HG02885 (cell line): ENCODE measurements at regions not wholly inside any gene's neighbourhood (a gene's known extent, or its start where the extent isn't known, plus 50 kb on each side); places are given as distances from the start of the nearest gene placed in this dataset.
"Not testable (repeated sequence)": the region's sequence is repeated elsewhere in the genome, so short reads cannot be mapped to it uniquely, and the experiment has no call there.

Source experiments
- ATAC-seq: cut with Tn5 transposase; IDR thresholded peaks from one replicate; pipeline ENCODE4 v1.9.1; 2021; ENCODE audit warnings: mild to moderate bottlenecking; ENCODE audit not compliant: unreplicated experiment, poor library complexity

GRCh38 chr10:83994325-83994724 is 145.0 kb upstream of the GHITM start:
- no peak for ATAC-seq

- ATAC-seq, result no peak
Measured at GRCh38 chr10:83995738-83996331, 143.5 kb upstream of the GHITM start.

- ATAC-seq, result no peak
Measured at GRCh38 chr10:84004221-84004620, 135.1 kb upstream of the GHITM start.

- ATAC-seq, result no peak
Measured at GRCh38 chr10:84005403-84005802, 133.9 kb upstream of the GHITM start.

GRCh38 chr10:84007482-84007881 is 131.8 kb upstream of the GHITM start:
- ATAC-seq, result no peak

- peak; percentile 48 for ATAC-seq
Measured at GRCh38 chr10:84008878-84009277, 130.4 kb upstream of the GHITM start.

GRCh38 chr10:84012431-84012830 is 126.9 kb upstream of the GHITM start:
- ATAC-seq, result no peak

GRCh38 chr10:84012831-84013458 is 126.4 kb upstream of the GHITM start:
- ATAC-seq, result peak; percentile 99

GRCh38 chr10:84015877-84016595 is 123.3 kb upstream of the GHITM start:
- no peak for ATAC-seq

GRCh38 chr10:84018826-84019225 is 120.5 kb upstream of the GHITM start:
- ATAC-seq, result no peak

- ATAC-seq, result not testable (repeated sequence)
Measured at GRCh38 chr10:84019854-84020458, 119.4 kb upstream of the GHITM start.

- ATAC-seq, result peak; percentile 56
Measured at GRCh38 chr10:84026821-84027257, 112.5 kb upstream of the GHITM start.

- ATAC-seq, result no peak
Measured at GRCh38 chr10:84029840-84030239, 109.5 kb upstream of the GHITM start.

- ATAC-seq, result no peak
Measured at GRCh38 chr10:84038035-84038434, 101.3 kb upstream of the GHITM start.

- no peak for ATAC-seq
Measured at GRCh38 chr10:84039957-84040356, 99.4 kb upstream of the GHITM start.

GRCh38 chr10:84047258-84048010 is 91.9 kb upstream of the GHITM start:
- no peak for ATAC-seq

GRCh38 chr10:84049645-84050011 is 89.7 kb upstream of the GHITM start:
- ATAC-seq, result no peak

- no peak for ATAC-seq
Measured at GRCh38 chr10:84053626-84054025, 85.7 kb upstream of the GHITM start.

- ATAC-seq, result no peak
Measured at GRCh38 chr10:84054743-84055142, 84.6 kb upstream of the GHITM start.

GRCh38 chr10:84059526-84059925 is 79.8 kb upstream of the GHITM start:
- no peak for ATAC-seq

GRCh38 chr10:84063440-84063839 is 75.9 kb upstream of the GHITM start:
- no peak for ATAC-seq
